A673 (cell line): ENCODE measurements at regions not wholly inside any gene's neighbourhood (a gene's known extent, or its start where the extent isn't known, plus 50 kb on each side); places are given as distances from the start of the nearest gene placed in this dataset.

Experiments
- CTCF ChIP-seq: fragments of 300-800, 200-600 bp; sonication (generic); conservative IDR thresholded peaks from 2 replicates; pipeline ENCODE4 v1.5.1; 2017; ENCODE audit warnings: low read depth, mild to moderate bottlenecking, antibody characterized with exemption, low read length, moderate library complexity, mixed read lengths
- EZH2 ChIP-seq: fragments of 200-600 bp; sonication (generic); IDR thresholded peaks from 2 replicates; pipeline ENCODE4 v1.6.1; 2017; ENCODE audit warnings: borderline replicate concordance, low read depth, mild to moderate bottlenecking, mixed read lengths, antibody characterized with exemption, low read length; ENCODE audit not compliant: poor library complexity, severe bottlenecking

GRCh38 chr10:62870866-62871265 is 54.7 kb upstream of the EGR2 start:
- no peak for TF ChIP-seq CTCF
- no peak for TF ChIP-seq EZH2
